ENCODE measurements at regions not wholly inside any gene's neighbourhood (a gene's known extent, or its start where the extent isn't known, plus 50 kb on each side); places are given as distances from the start of the nearest gene placed in this dataset.

- Histone ChIP-seq H3K27ac (no peak overlapping the region), H3K4me1 (no peaks in the 10 kb centered on the region), H3K4me3 (no peak overlapping the region), H3K36me3 (replicated peaks in 1 of 2; ENCODE audit: insufficient read depth in 1 of 2, low read depth in 2 of 2) (no peaks in the 10 kb centered on the region), H3K9me3 (no peaks in the 10 kb centered on the region), H3K27me3 (no peaks in the 10 kb centered on the region)
- no peak for ATAC-seq
- no peak for DNase-seq
- intact Hi-C loops (cut with DNase I): no loop called here
- WGBS, 2 donors: 68 to 71% methylated on average over 6 of the region's 6 CpGs
- TF ChIP-seq CTCF (IDR thresholded peaks at IDR 0.05): no peak
- no peak for TF ChIP-seq POLR2A (IDR thresholded peaks at IDR 0.05)
These were observed 111.3 kb upstream of the EDNRB start for GRCh38 chr13:78029901-78030300.

GRCh38 chr13:78028960-78029359 lies 110.3 kb upstream of the EDNRB start:
- H3K27ac ChIP-seq: no peak overlapping the region
- no peaks in the 10 kb centered on the region for H3K9me3 ChIP-seq
- no peaks in the 10 kb centered on the region for H3K27me3 ChIP-seq
- H3K4me1 ChIP-seq: no peaks in the 10 kb centered on the region
- ATAC-seq (no peak), DNase-seq (no peak)
- H3K36me3 ChIP-seq (replicated peaks in 1 of 2; ENCODE audit: insufficient read depth in 1 of 2, low read depth in 2 of 2): no peaks in the 10 kb centered on the region
- H3K4me3 ChIP-seq: no peak overlapping the region
- TF ChIP-seq POLR2A (IDR thresholded peaks at IDR 0.05) (no peak), CTCF (IDR thresholded peaks at IDR 0.05) (no peak)
- intact Hi-C loops (cut with DNase I): no loop called here
- WGBS, 2 donors: 73 to 77% methylated on average over 1 of the region's 1 CpG

GRCh38 chr13:78024996-78025395 lies 106.4 kb upstream of the EDNRB start:
- Histone ChIP-seq H3K36me3 (replicated peaks in 1 of 2; ENCODE audit: insufficient read depth in 1 of 2, low read depth in 2 of 2) (no peaks in the 10 kb centered on the region), H3K27ac (no peak overlapping the region), H3K4me1 (no peaks in the 10 kb centered on the region), H3K27me3 (no peaks in the 10 kb centered on the region), H3K9me3 (no peaks in the 10 kb centered on the region), H3K4me3 (no peak overlapping the region)
- TF ChIP-seq POLR2A (IDR thresholded peaks at IDR 0.05): no peak
- no peak for TF ChIP-seq CTCF (IDR thresholded peaks at IDR 0.05)
- no peak for DNase-seq
- ATAC-seq: no peak
- intact Hi-C loops (cut with DNase I): no loop called here

GRCh38 chr13:78022164-78022877 lies 103.7 kb upstream of the EDNRB start:
- H3K36me3 ChIP-seq (replicated peaks in 1 of 2; ENCODE audit: insufficient read depth in 1 of 2, low read depth in 2 of 2): no peaks in the 10 kb centered on the region
- intact Hi-C loops (cut with DNase I): no loop called here
- peak in 2 of 4 donors; percentile 4 to 51 for DNase-seq
- TF ChIP-seq POLR2A (IDR thresholded peaks at IDR 0.05): no peak
- TF ChIP-seq CTCF (IDR thresholded peaks at IDR 0.05): no peak
- no peak overlapping the region for H3K27ac ChIP-seq
- H3K27me3 ChIP-seq: no peaks in the 10 kb centered on the region
- 53 to 54% methylated on average over 2 of the region's 2 CpGs for WGBS, 2 donors
- no peaks in the 10 kb centered on the region for H3K4me1 ChIP-seq
- no peak overlapping the region for H3K4me3 ChIP-seq
- H3K9me3 ChIP-seq: no peaks in the 10 kb centered on the region
- no peak for ATAC-seq

GRCh38 chr13:78020861-78021260 lies 102.2 kb upstream of the EDNRB start:
- no peaks in the 10 kb centered on the region for H3K9me3 ChIP-seq
- ATAC-seq (no peak), DNase-seq (no peak)
- H3K27ac ChIP-seq: no peak overlapping the region
- intact Hi-C loops (cut with DNase I): no loop called here
- no peak overlapping the region for H3K4me3 ChIP-seq
- H3K4me1 ChIP-seq: no peaks in the 10 kb centered on the region
- H3K36me3 ChIP-seq (replicated peaks in 1 of 2; ENCODE audit: insufficient read depth in 1 of 2, low read depth in 2 of 2): no peaks in the 10 kb centered on the region
- no peaks in the 10 kb centered on the region for H3K27me3 ChIP-seq
- no peak for TF ChIP-seq CTCF (IDR thresholded peaks at IDR 0.05)
- TF ChIP-seq POLR2A (IDR thresholded peaks at IDR 0.05): no peak
- 32 to 40% methylated on average over 7 of the region's 7 CpGs for WGBS, 2 donors

Measured in body of pancreas (tissue), 4 donors.